HEK293 (cell line): ENCODE measurements at regions not wholly inside any gene's neighbourhood (a gene's known extent, or its start where the extent isn't known, plus 50 kb on each side); places are given as distances from the start of the nearest gene placed in this dataset.

Source experiments
- CTCF ChIA-PET: fragments of 350-600 bp; formaldehyde crosslinking; extraction: SDS; loops from one replicate; lab custom pipeline; 2021; ENCODE audit warnings: antibody characterized with exemption; lab: Yijun Ruan, JAX
- POLR2A ChIA-PET: fragments of 300-600 bp; formaldehyde crosslinking; extraction: SDS; loops from one replicate; lab custom pipeline; 2020; ENCODE audit warnings: antibody characterized with exemption, inconsistent platforms; lab: Yijun Ruan, JAX
- H3K27ac ChIP-seq: fragments of 200-500 bp; sonication (Bioruptor generic); 2 replicates; pipeline ENCODE4 v1.5.1; 2014; ENCODE audit warnings: low read depth, low read length, control low read depth, inconsistent platforms; ENCODE audit errors: extremely low read depth
- H3K36me3 ChIP-seq, 2 experiments: fragments of 200-500 bp in 1 of 2; sonication (Bioruptor generic) in 1 of 2; 1 replicate in 1 of 2; 2 replicates in 1 of 2; pipeline ENCODE4 v1.5.1; 2014 to 2017; ENCODE audit warnings: inconsistent platforms in 2 of 2, low read length in 2 of 2; ENCODE audit not compliant: control insufficient read depth in 2 of 2, insufficient read depth in 1 of 2
- H3K4me1 ChIP-seq: fragments of 200-500 bp; sonication (Bioruptor generic); 2 replicates; pipeline ENCODE4 v1.5.1; 2014; ENCODE audit warnings: mild to moderate bottlenecking, low read length, inconsistent platforms; ENCODE audit not compliant: control insufficient read depth, insufficient read depth
- H3K4me3 ChIP-seq: 2 replicates; pipeline ENCODE4 v1.5.1; 2011; ENCODE audit warnings: low read depth, mild to moderate bottlenecking, control low read depth, low read length, moderate library complexity
- H3K9me3 ChIP-seq: fragments of 200-500 bp; sonication (Bioruptor generic); 2 replicates; pipeline ENCODE4 v1.5.1; 2014; ENCODE audit warnings: low read depth, low read length, inconsistent platforms; ENCODE audit not compliant: control insufficient read depth, insufficient read depth
- EGR2 ChIP-seq: fragments of 450-650 bp; formaldehyde crosslinking; IDR thresholded peaks from 2 replicates; pipeline ENCODE4 v1.5.1; 2016; ENCODE audit warnings: low read depth, missing biosample characterization, missing genetic modification characterization
- PRDM1 ChIP-seq: fragments of 450-650 bp; formaldehyde crosslinking; IDR thresholded peaks from 2 replicates; pipeline ENCODE4; 2016; ENCODE audit warnings: missing biosample characterization, missing genetic modification characterization
- ZIC2 ChIP-seq: fragments of 450-650 bp; formaldehyde crosslinking; IDR thresholded peaks from 2 replicates; pipeline ENCODE4 v1.5.1; 2016; ENCODE audit warnings: missing biosample characterization, missing genetic modification characterization
- ZNF114 ChIP-seq: fragments of 450-650 bp; formaldehyde crosslinking; IDR thresholded peaks from 2 replicates; pipeline ENCODE4 v1.5.0; 2017; ENCODE audit warnings: missing biosample characterization, missing genetic modification characterization
- ZNF138 ChIP-seq: fragments of 450-650 bp; formaldehyde crosslinking; IDR thresholded peaks from 2 replicates; pipeline ENCODE4 v1.5.1; 2016; ENCODE audit warnings: missing biosample characterization, missing genetic modification characterization, borderline replicate concordance
- ZNF239 ChIP-seq: fragments of 450-650 bp; formaldehyde crosslinking; IDR thresholded peaks from 2 replicates; pipeline ENCODE4 v1.5.1; 2016; ENCODE audit warnings: missing biosample characterization, missing genetic modification characterization
- ZNF596 ChIP-seq: fragments of 450-650 bp; IDR thresholded peaks from 2 replicates; pipeline ENCODE4 v1.5.0; 2018; ENCODE audit warnings: missing biosample characterization, mild to moderate bottlenecking, missing genetic modification characterization, moderate library complexity
- ZNF623 ChIP-seq: fragments of 450-650 bp; formaldehyde crosslinking; IDR thresholded peaks from 2 replicates; pipeline ENCODE4 v1.5.1; 2016; ENCODE audit warnings: missing biosample characterization, missing genetic modification characterization
- ZNF664 ChIP-seq: fragments of 450-650 bp; formaldehyde crosslinking; IDR thresholded peaks from 2 replicates; pipeline ENCODE4 v1.5.1; 2016; ENCODE audit warnings: missing biosample characterization, missing genetic modification characterization
- ZNF707 ChIP-seq: fragments of 450-650 bp; formaldehyde crosslinking; IDR thresholded peaks from 2 replicates; pipeline ENCODE4 v1.5.1; 2016; ENCODE audit warnings: missing biosample characterization, missing genetic modification characterization
- ZNF747 ChIP-seq: fragments of 450-650 bp; formaldehyde crosslinking; IDR thresholded peaks from 2 replicates; pipeline ENCODE4 v1.5.1; 2016; ENCODE audit warnings: missing biosample characterization, missing genetic modification characterization
- ZSCAN23 ChIP-seq: fragments of 450-650 bp; formaldehyde crosslinking; IDR thresholded peaks from 2 replicates; pipeline ENCODE4 v1.5.1; 2016; ENCODE audit warnings: missing biosample characterization, missing genetic modification characterization
- TF ChIP-seq, protein P1 (sequence below): fragments of 450-650 bp; formaldehyde crosslinking; IDR thresholded peaks from 2 replicates; pipeline ENCODE4 v1.5.1; 2016; ENCODE audit warnings: missing biosample characterization, missing genetic modification characterization
- TF ChIP-seq, protein P2 (sequence below): fragments of 450-650 bp; formaldehyde crosslinking; IDR thresholded peaks from 2 replicates; pipeline ENCODE4 v1.5.1; 2016; ENCODE audit warnings: missing biosample characterization, missing genetic modification characterization
- TF ChIP-seq, protein P3 (sequence below): fragments of 450-650 bp; formaldehyde crosslinking; IDR thresholded peaks from 2 replicates; pipeline ENCODE4 v1.5.1; 2016; ENCODE audit warnings: missing biosample characterization, missing genetic modification characterization
- TF ChIP-seq, protein P4 (sequence below): fragments of 450-650 bp; formaldehyde crosslinking; IDR thresholded peaks from 2 replicates; pipeline ENCODE4 v1.5.1; 2016; ENCODE audit warnings: missing biosample characterization, missing genetic modification characterization
- TF ChIP-seq, protein P5 (sequence below): fragments of 450-650 bp; formaldehyde crosslinking; IDR thresholded peaks from 2 replicates; pipeline ENCODE4 v1.5.1; 2016; ENCODE audit warnings: missing biosample characterization, missing genetic modification characterization

DNA sequence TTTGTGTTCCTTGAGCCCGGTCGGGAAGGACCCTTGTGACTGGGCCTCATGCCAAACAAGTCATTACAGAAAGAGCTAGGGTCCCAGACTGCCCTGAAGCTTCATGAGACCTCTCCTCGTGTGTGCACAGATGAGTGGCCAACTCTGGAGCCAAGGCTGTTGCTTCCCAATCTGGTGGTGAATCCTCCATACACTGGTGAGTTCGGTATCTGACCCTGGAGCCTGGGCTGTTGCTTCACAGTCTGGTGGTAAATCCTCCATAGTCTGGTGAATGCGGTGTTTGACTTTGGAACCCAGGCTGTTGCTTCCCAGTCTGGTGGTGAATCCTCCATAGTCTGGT lies 737.8 kb downstream of the MATN1 start (continued):
- TF ChIP-seq, protein P1, sequence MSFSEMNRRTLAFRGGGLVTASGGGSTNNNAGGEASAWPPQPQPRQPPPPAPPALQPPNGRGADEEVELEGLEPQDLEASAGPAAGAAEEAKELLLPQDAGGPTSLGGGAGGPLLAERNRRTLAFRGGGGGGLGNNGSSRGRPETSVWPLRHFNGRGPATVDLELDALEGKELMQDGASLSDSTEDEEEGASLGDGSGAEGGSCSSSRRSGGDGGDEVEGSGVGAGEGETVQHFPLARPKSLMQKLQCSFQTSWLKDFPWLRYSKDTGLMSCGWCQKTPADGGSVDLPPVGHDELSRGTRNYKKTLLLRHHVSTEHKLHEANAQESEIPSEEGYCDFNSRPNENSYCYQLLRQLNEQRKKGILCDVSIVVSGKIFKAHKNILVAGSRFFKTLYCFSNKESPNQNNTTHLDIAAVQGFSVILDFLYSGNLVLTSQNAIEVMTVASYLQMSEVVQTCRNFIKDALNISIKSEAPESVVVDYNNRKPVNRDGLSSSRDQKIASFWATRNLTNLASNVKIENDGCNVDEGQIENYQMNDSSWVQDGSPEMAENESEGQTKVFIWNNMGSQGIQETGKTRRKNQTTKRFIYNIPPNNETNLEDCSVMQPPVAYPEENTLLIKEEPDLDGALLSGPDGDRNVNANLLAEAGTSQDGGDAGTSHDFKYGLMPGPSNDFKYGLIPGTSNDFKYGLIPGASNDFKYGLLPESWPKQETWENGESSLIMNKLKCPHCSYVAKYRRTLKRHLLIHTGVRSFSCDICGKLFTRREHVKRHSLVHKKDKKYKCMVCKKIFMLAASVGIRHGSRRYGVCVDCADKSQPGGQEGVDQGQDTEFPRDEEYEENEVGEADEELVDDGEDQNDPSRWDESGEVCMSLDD, result no peak
- TF ChIP-seq ZNF114 (no peak), ZNF664 (tag by site-specific recombination) (no peak), EGR2 (tag by site-specific recombination) (no peak), PRDM1 (tag by site-specific recombination) (no peak)
- TF ChIP-seq, protein P2, sequence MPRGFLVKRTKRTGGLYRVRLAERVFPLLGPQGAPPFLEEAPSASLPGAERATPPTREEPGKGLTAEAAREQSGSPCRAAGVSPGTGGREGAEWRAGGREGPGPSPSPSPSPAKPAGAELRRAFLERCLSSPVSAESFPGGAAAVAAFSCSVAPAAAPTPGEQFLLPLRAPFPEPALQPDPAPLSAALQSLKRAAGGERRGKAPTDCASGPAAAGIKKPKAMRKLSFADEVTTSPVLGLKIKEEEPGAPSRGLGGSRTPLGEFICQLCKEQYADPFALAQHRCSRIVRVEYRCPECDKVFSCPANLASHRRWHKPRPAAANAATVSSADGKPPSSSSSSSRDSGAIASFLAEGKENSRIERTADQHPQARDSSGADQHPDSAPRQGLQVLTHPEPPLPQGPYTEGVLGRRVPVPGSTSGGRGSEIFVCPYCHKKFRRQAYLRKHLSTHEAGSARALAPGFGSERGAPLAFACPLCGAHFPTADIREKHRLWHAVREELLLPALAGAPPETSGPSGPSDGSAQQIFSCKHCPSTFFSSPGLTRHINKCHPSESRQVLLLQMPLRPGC (tag by site-specific recombination), result no peak

DNA sequence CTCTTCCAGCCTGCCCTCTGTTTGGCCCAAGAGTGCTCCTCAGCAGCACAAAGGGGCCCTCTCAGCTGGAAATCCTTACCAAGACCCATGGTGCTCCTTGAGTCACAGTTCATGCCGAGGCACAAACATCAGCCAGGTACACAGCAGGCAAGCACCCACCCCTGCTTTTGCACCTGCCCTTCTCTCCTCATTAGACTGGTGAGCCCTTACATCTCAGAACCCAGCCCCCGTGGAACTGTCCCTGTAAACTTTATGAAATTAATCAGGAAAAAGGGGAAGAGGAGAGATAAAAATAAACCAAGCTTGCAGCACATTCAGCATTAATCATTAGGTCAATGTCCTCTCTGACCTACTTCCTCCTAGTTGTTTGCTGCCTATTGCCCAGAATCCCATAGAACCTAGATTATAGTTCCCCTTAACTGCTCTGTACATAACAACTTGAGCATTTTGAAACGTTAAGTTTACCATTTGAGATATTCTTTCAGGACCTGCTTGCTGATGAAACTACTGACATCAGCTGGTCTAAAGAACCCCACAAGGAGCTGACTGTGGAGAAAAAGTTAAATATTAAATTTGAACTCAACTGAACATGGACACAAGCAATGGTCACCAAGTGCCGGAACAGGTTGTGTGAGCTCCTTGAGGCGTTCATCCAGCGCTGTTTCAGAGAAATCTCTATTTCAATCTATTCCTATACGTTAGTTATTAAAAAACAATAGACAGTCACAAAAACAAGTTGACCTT lies 738.4 kb downstream of the MATN1 start:
- Histone ChIP-seq H3K27ac (no peak overlapping the region), H3K36me3 (no peaks in the 10 kb centered on the region), H3K4me3 (no peak overlapping the region), H3K4me1 (no peaks in the 10 kb centered on the region), H3K9me3 (no peaks in the 10 kb centered on the region)
- TF ChIP-seq ZNF596 (tag by site-specific recombination) (no peak), ZIC2 (tag by site-specific recombination) (peak; percentile 30; the same call in 1 of the 2 replicates), ZNF239 (no peak), ZSCAN23 (tag by site-specific recombination) (no peak)
- ChIA-PET POLR2A (no interaction called here), CTCF (no interaction called here)

DNA sequence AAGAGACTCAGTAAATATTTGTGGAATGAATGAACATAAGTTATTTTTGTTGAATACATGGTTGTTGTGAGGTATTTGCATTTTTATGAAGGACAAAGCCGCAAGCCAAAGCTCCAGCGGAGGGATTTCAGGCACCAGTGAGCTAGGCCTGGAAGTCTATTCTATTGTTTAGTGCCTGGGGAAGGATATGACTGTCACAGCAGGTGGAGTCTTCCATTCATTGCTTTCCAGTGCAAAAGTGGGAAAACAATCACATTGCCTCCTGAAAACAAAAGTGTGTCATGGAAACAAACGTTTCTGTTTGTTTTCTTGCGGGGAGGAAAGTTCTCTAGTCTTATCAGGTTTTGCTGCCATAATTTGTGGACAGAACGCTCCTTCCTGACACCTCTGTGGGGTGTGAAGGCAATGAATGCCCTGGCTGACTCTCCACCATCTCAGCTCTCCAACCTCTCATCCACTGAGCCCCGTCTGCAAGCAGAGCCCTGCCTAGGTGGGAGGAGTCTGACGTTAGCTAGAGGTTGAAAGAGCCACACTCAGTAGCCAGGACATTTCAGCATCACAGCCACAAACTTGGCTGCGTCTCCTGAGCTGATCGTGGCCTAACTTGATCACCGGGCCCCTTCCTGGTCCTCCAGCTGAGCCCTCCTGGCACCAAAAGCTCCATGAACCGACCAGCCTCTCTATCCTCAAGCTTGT lies 739.1 kb downstream of the MATN1 start:
- Histone ChIP-seq H3K4me1 (no peaks in the 10 kb centered on the region), H3K36me3 (no peaks in the 10 kb centered on the region), H3K27ac (no peak overlapping the region), H3K9me3 (no peaks in the 10 kb centered on the region), H3K4me3 (no peak overlapping the region)
- CTCF ChIA-PET, result no interaction called here
- POLR2A ChIA-PET, result no interaction called here
- TF ChIP-seq ZSCAN23 (tag by site-specific recombination), result no peak
- TF ChIP-seq, all 188 proteins: peak for 0

DNA sequence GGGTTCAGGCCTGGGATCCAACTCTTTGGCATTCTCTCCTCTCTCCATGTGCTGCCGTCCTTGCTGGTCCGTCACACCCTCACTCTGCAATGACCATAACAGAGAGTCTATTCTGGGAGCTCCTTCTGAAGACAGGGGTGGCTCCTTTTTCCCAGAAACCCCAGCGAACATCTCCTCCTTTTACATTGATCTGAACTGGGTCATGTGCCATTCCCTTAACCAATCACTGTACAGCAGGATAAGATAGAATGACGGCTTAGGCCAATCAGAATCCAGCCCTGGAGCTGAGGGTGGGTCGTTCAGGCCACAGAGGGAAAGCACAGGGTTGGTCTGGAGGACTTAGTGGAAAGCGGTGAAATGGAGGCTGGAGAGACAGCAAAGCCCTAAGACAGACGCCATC lies 740.1 kb downstream of the MATN1 start:
- POLR2A ChIA-PET, result no interaction called here
- no peak overlapping the region for H3K4me3 ChIP-seq
- CTCF ChIA-PET, result no interaction called here
- H3K36me3 ChIP-seq, result no peaks in the 10 kb centered on the region
- H3K4me1 ChIP-seq, result no peaks in the 10 kb centered on the region
- H3K27ac ChIP-seq, result no peak overlapping the region
- no peaks in the 10 kb centered on the region for H3K9me3 ChIP-seq
- TF ChIP-seq ZNF623 (tag by site-specific recombination) (no peak), ZNF138 (tag by site-specific recombination) (no peak), ZNF707 (tag by site-specific recombination) (no peak), ZNF747 (tag by site-specific recombination) (no peak)
- TF ChIP-seq, protein P3, sequence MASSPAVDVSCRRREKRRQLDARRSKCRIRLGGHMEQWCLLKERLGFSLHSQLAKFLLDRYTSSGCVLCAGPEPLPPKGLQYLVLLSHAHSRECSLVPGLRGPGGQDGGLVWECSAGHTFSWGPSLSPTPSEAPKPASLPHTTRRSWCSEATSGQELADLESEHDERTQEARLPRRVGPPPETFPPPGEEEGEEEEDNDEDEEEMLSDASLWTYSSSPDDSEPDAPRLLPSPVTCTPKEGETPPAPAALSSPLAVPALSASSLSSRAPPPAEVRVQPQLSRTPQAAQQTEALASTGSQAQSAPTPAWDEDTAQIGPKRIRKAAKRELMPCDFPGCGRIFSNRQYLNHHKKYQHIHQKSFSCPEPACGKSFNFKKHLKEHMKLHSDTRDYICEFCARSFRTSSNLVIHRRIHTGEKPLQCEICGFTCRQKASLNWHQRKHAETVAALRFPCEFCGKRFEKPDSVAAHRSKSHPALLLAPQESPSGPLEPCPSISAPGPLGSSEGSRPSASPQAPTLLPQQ (tag by site-specific recombination), result no peak
- TF ChIP-seq, protein P4, sequence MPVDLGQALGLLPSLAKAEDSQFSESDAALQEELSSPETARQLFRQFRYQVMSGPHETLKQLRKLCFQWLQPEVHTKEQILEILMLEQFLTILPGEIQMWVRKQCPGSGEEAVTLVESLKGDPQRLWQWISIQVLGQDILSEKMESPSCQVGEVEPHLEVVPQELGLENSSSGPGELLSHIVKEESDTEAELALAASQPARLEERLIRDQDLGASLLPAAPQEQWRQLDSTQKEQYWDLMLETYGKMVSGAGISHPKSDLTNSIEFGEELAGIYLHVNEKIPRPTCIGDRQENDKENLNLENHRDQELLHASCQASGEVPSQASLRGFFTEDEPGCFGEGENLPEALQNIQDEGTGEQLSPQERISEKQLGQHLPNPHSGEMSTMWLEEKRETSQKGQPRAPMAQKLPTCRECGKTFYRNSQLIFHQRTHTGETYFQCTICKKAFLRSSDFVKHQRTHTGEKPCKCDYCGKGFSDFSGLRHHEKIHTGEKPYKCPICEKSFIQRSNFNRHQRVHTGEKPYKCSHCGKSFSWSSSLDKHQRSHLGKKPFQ, result no peak
- TF ChIP-seq, protein P5, sequence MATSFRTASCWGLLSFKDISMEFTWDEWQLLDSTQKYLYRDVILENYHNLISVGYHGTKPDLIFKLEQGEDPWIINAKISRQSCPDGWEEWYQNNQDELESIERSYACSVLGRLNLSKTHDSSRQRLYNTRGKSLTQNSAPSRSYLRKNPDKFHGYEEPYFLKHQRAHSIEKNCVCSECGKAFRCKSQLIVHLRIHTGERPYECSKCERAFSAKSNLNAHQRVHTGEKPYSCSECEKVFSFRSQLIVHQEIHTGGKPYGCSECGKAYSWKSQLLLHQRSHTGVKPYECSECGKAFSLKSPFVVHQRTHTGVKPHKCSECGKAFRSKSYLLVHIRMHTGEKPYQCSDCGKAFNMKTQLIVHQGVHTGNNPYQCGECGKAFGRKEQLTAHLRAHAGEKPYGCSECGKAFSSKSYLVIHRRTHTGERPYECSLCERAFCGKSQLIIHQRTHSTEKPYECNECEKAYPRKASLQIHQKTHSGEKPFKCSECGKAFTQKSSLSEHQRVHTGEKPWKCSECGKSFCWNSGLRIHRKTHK (tag by site-specific recombination), result no peak
